HEK293 (cell line): ENCODE measurements at regions not wholly inside any gene's neighbourhood (a gene's known extent, or its start where the extent isn't known, plus 50 kb on each side); places are given as distances from the start of the nearest gene placed in this dataset.

ENCODE experiments used
- BCL6B ChIP-seq: fragments of 450-650 bp; formaldehyde crosslinking; IDR thresholded peaks from 2 replicates; pipeline ENCODE4 v1.5.1; 2017; ENCODE audit warnings: missing biosample characterization, missing genetic modification characterization
- CTCF ChIP-seq: fragments of 450-650 bp; formaldehyde crosslinking; IDR thresholded peaks from 2 replicates; pipeline ENCODE4 v1.5.1; 2016; ENCODE audit warnings: missing biosample characterization, missing genetic modification characterization
- PBX3 ChIP-seq: sonication (generic); formaldehyde crosslinking; IDR thresholded peaks from 2 replicates; pipeline ENCODE4 v1.8.1; 2022; ENCODE audit warnings: mild to moderate bottlenecking, moderate library complexity, missing genetic modification reagents
- ZBTB17 ChIP-seq: fragments of 450-650 bp; formaldehyde crosslinking; IDR thresholded peaks from 2 replicates; pipeline ENCODE4 v1.5.1; 2016; ENCODE audit warnings: missing biosample characterization, missing genetic modification characterization
- ZBTB26 ChIP-seq: fragments of 450-650 bp; formaldehyde crosslinking; optimal IDR thresholded peaks from 2 replicates; pipeline ENCODE3; 2016; ENCODE audit warnings: missing biosample characterization, mild to moderate bottlenecking, missing genetic modification characterization
- ZBTB7A ChIP-seq: fragments of 450-650 bp; formaldehyde crosslinking; IDR thresholded peaks from 2 replicates; pipeline ENCODE4 v1.5.1; 2016; ENCODE audit warnings: low read depth, missing biosample characterization, missing genetic modification characterization
- ZEB2 ChIP-seq: fragments of 450-650 bp; formaldehyde crosslinking; IDR thresholded peaks from 2 replicates; pipeline ENCODE4 v1.5.1; 2016; ENCODE audit warnings: missing biosample characterization, missing genetic modification characterization
- ZNF24 ChIP-seq: fragments of 450-650 bp; formaldehyde crosslinking; IDR thresholded peaks from 2 replicates; pipeline ENCODE4 v1.5.1; 2016; ENCODE audit warnings: missing biosample characterization, missing genetic modification characterization
- ZNF621 ChIP-seq: fragments of 450-650 bp; formaldehyde crosslinking; IDR thresholded peaks from 2 replicates; pipeline ENCODE4 v1.5.1; 2017; ENCODE audit warnings: missing biosample characterization, missing genetic modification characterization
- ZNF670 ChIP-seq: fragments of 450-650 bp; formaldehyde crosslinking; IDR thresholded peaks from 2 replicates; pipeline ENCODE4 v1.5.1; 2016; ENCODE audit warnings: missing biosample characterization, missing genetic modification characterization, low read depth
- ZSCAN30 ChIP-seq: fragments of 450-650 bp; IDR thresholded peaks from 2 replicates; pipeline ENCODE4 v1.5.1; 2018; ENCODE audit warnings: missing biosample characterization, mild to moderate bottlenecking, missing genetic modification characterization, moderate library complexity

- TF ChIP-seq ZNF621 (tag by site-specific recombination) (no peak), ZBTB26 (tag by site-specific recombination) (no peak), BCL6B (tag by site-specific recombination) (no peak), ZNF670 (no peak), CTCF (no peak), ZEB2 (tag by site-specific recombination) (no peak), ZNF24 (no peak), ZBTB17 (tag by site-specific recombination) (no peak), ZBTB7A (no peak), PBX3 (no peak), ZSCAN30 (tag by site-specific recombination) (no peak)
Observed at GRCh38 chr20:52427960-52428359, 236.4 kb upstream of the ZFP64 start.
